GM23338 (cell line): ENCODE measurements at regions not wholly inside any gene's neighbourhood (a gene's known extent, or its start where the extent isn't known, plus 50 kb on each side); places are given as distances from the start of the nearest gene placed in this dataset.

ENCODE experiments used
- ATAC-seq: fragments of 200-7000 bp; cut with Tn5 transposase; 3 replicates; pipeline ENCODE4 v1.9.1; 2020
- DNase-seq: peaks from one replicate; pipeline ENCODE4 v3.0.0-alpha.2; 2015; ENCODE audit warnings: low spot score
- H2AFZ ChIP-seq: fragments of 200-600 bp; sonication (generic); 2 replicates; pipeline ENCODE4 v1.8.0; 2016; ENCODE audit warnings: antibody characterized with exemption, mild to moderate bottlenecking, moderate library complexity
- H3F3A ChIP-seq: fragments of 200-600 bp; sonication (generic); replicated peaks from 2 replicates; pipeline ENCODE4 v1.8.0; 2017; ENCODE audit warnings: antibody characterized with exemption, mixed run types, low read depth
- H3K27ac ChIP-seq: fragments of 200-600 bp; sonication (generic); 2 replicates; pipeline ENCODE4 v1.6.1; 2016; ENCODE audit warnings: low read depth
- H3K27me3 ChIP-seq: fragments of 200-600 bp; sonication (generic); 2 replicates; pipeline ENCODE4 v1.8.0; 2016; ENCODE audit warnings: mild to moderate bottlenecking, mixed run types, moderate library complexity; ENCODE audit not compliant: insufficient read depth
- H3K36me3 ChIP-seq: fragments of 200-600 bp; sonication (generic); 2 replicates; pipeline ENCODE4 v1.8.0; 2016; ENCODE audit warnings: mild to moderate bottlenecking; ENCODE audit not compliant: insufficient read depth
- H3K4me1 ChIP-seq: fragments of 200-600 bp; sonication (generic); 2 replicates; pipeline ENCODE4 v1.8.0; 2016; ENCODE audit warnings: mild to moderate bottlenecking, moderate library complexity; ENCODE audit not compliant: insufficient read depth
- H3K4me2 ChIP-seq: fragments of 200-600 bp; sonication (generic); 2 replicates; pipeline ENCODE4 v1.7.1; 2017; ENCODE audit warnings: mixed run types
- H3K4me3 ChIP-seq: fragments of 200-600 bp; sonication (generic); 2 replicates; pipeline ENCODE4 v1.6.1; 2016; ENCODE audit warnings: mixed run types
- H3K79me2 ChIP-seq: fragments of 200-600 bp; sonication (generic); replicated peaks from 2 replicates; pipeline ENCODE4 v1.8.0; 2017; ENCODE audit warnings: mild to moderate bottlenecking; ENCODE audit not compliant: insufficient read depth
- H3K9me2 ChIP-seq: fragments of 200-600 bp; sonication (generic); 2 replicates; pipeline ENCODE4 v1.8.0; 2017; ENCODE audit not compliant: insufficient read depth
- H4K20me1 ChIP-seq: fragments of 200-600 bp; sonication (generic); replicated peaks from 2 replicates; pipeline ENCODE4 v1.8.0; 2017; ENCODE audit warnings: mild to moderate bottlenecking; ENCODE audit not compliant: insufficient read depth
- H3K27ac Mint-ChIP-seq: 2 replicates; pipeline ENCODE4 v1.8.0; 2020; ENCODE audit warnings: inconsistent platforms, mild to moderate bottlenecking, moderate library complexity, mixed read lengths
- H3K27me3 Mint-ChIP-seq: 3 replicates; pipeline ENCODE4 v1.8.0; 2022; ENCODE audit warnings: low read depth, mild to moderate bottlenecking, moderate library complexity, mixed read lengths, inconsistent platforms; ENCODE audit not compliant: insufficient read depth, poor library complexity
- H3K36me3 Mint-ChIP-seq: 3 replicates; pipeline ENCODE4 v1.8.0; 2021; ENCODE audit warnings: low read depth, mild to moderate bottlenecking, inconsistent platforms, moderate library complexity, mixed read lengths
- H3K4me1 Mint-ChIP-seq: 3 replicates; pipeline ENCODE4 v1.8.0; 2020; ENCODE audit warnings: mild to moderate bottlenecking, inconsistent platforms, mixed read lengths
- H3K4me3 Mint-ChIP-seq: 3 replicates; pipeline ENCODE4 v1.8.0; 2021; ENCODE audit warnings: moderate library complexity, mild to moderate bottlenecking, inconsistent platforms, mixed read lengths
- H3K9me3 Mint-ChIP-seq: 3 replicates; pipeline ENCODE4 v1.8.0; 2020; ENCODE audit warnings: moderate library complexity, mild to moderate bottlenecking, inconsistent platforms, mixed read lengths
- CREB1 ChIP-seq: fragments of 250-450 bp; sonication (Bioruptor Pico); IDR thresholded peaks from 2 replicates; pipeline ENCODE4 v1.5.0; 2020; ENCODE audit warnings: low read depth, mild to moderate bottlenecking, moderate library complexity
- ETS1 ChIP-seq: IDR thresholded peaks from 2 replicates; pipeline ENCODE4 v1.6.1; 2016; ENCODE audit warnings: antibody characterized with exemption
- EZH2 ChIP-seq: fragments of 200-600 bp; sonication (generic); IDR thresholded peaks from one replicate; pipeline ENCODE4 v1.8.0; 2017; ENCODE audit warnings: antibody characterized with exemption, mild to moderate bottlenecking, low read depth; ENCODE audit not compliant: unreplicated experiment
- EZH2phosphoT487 ChIP-seq: fragments of 200-600 bp; sonication (generic); IDR thresholded peaks from one replicate; pipeline ENCODE4 v1.8.1; 2018; ENCODE audit warnings: antibody characterized with exemption; ENCODE audit not compliant: unreplicated experiment
- JUNB ChIP-seq: IDR thresholded peaks from one replicate; pipeline ENCODE4 v1.6.1; 2016; ENCODE audit warnings: antibody characterized with exemption; ENCODE audit not compliant: unreplicated experiment
- NANOG ChIP-seq: IDR thresholded peaks from 2 replicates; pipeline ENCODE4 v1.6.1; 2016; ENCODE audit warnings: antibody characterized with exemption, borderline replicate concordance
- POLR2AphosphoS5 ChIP-seq: IDR thresholded peaks from 2 replicates; pipeline ENCODE4 v1.6.1; 2016; ENCODE audit warnings: antibody characterized with exemption, low read depth
- STAT1 ChIP-seq: IDR thresholded peaks from one replicate; pipeline ENCODE4 v1.6.1; 2016; ENCODE audit warnings: antibody characterized with exemption; ENCODE audit not compliant: unreplicated experiment
- ZNF114 ChIP-seq: fragments of 250-450 bp; sonication (Bioruptor Pico); IDR thresholded peaks from 2 replicates; pipeline ENCODE4 v1.5.0; 2020; ENCODE audit warnings: mild to moderate bottlenecking, moderate library complexity
- ZNF331 ChIP-seq: fragments of 250-450 bp; sonication (Bioruptor Pico); IDR thresholded peaks from 2 replicates; pipeline ENCODE4 v1.5.0; 2020; ENCODE audit warnings: low read depth, mild to moderate bottlenecking, moderate library complexity
- ZNF462 ChIP-seq: fragments of 250-450 bp; sonication (Bioruptor Pico); IDR thresholded peaks from 2 replicates; pipeline ENCODE4 v1.5.0; 2020; ENCODE audit warnings: mild to moderate bottlenecking, moderate library complexity
- TF ChIP-seq, protein P1 (sequence below): IDR thresholded peaks from one replicate; pipeline ENCODE4 v1.6.1; 2018; ENCODE audit warnings: antibody characterized with exemption; ENCODE audit not compliant: unreplicated experiment
- TF ChIP-seq, protein P2 (sequence below), 2 experiments: fragments of 200-600 bp in 1 of 2; sonication (generic) in 1 of 2; conservative IDR thresholded peaks; 2 replicates each; pipeline versions ENCODE4 v1.5.1 to v1.6.1; 2016 to 2017; ENCODE audit warnings: antibody characterized with exemption in 2 of 2, low read depth in 2 of 2, mild to moderate bottlenecking in 2 of 2, moderate library complexity in 1 of 2

- H3K4me2 ChIP-seq = no peak overlapping the region
- no peaks in the 10 kb centered on the region for H4K20me1 ChIP-seq
- H3K4me1 ChIP-seq = no peaks in the 10 kb centered on the region
- H2AFZ ChIP-seq = no peak overlapping the region
- Mint-ChIP-seq H3K9me3 (no peaks in the 10 kb centered on the region), H3K4me3 (no peak overlapping the region), H3K36me3 (no peaks in the 10 kb centered on the region), H3K27ac (no peak overlapping the region), H3K4me1 (no peaks in the 10 kb centered on the region), H3K27me3 (no peaks in the 10 kb centered on the region)
- no peak overlapping the region for H3K27ac ChIP-seq
- H3F3A ChIP-seq = no peaks in the 10 kb centered on the region
- ATAC-seq = no peak
- H3K36me3 ChIP-seq = no peaks in the 10 kb centered on the region
- no peak for DNase-seq
- no peaks in the 10 kb centered on the region for H3K79me2 ChIP-seq
- no peak overlapping the region for H3K4me3 ChIP-seq
- no peak for TF ChIP-seq ETS1
- TF ChIP-seq ZNF331 (CRISPR knock-in tag) = no peak
- TF ChIP-seq ZNF462 = no peak
- TF ChIP-seq POLR2AphosphoS5 = no peak
- TF ChIP-seq, protein P1, sequence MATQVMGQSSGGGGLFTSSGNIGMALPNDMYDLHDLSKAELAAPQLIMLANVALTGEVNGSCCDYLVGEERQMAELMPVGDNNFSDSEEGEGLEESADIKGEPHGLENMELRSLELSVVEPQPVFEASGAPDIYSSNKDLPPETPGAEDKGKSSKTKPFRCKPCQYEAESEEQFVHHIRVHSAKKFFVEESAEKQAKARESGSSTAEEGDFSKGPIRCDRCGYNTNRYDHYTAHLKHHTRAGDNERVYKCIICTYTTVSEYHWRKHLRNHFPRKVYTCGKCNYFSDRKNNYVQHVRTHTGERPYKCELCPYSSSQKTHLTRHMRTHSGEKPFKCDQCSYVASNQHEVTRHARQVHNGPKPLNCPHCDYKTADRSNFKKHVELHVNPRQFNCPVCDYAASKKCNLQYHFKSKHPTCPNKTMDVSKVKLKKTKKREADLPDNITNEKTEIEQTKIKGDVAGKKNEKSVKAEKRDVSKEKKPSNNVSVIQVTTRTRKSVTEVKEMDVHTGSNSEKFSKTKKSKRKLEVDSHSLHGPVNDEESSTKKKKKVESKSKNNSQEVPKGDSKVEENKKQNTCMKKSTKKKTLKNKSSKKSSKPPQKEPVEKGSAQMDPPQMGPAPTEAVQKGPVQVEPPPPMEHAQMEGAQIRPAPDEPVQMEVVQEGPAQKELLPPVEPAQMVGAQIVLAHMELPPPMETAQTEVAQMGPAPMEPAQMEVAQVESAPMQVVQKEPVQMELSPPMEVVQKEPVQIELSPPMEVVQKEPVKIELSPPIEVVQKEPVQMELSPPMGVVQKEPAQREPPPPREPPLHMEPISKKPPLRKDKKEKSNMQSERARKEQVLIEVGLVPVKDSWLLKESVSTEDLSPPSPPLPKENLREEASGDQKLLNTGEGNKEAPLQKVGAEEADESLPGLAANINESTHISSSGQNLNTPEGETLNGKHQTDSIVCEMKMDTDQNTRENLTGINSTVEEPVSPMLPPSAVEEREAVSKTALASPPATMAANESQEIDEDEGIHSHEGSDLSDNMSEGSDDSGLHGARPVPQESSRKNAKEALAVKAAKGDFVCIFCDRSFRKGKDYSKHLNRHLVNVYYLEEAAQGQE = no peak
- TF ChIP-seq ZNF114 (CRISPR knock-in tag) = no peak
- TF ChIP-seq EZH2 = no peak
- no peak for TF ChIP-seq EZH2phosphoT487
- TF ChIP-seq JUNB = no peak
- TF ChIP-seq CREB1 (CRISPR knock-in tag) = no peak
- no peak for TF ChIP-seq NANOG
- TF ChIP-seq STAT1 = no peak
- TF ChIP-seq, protein P2, sequence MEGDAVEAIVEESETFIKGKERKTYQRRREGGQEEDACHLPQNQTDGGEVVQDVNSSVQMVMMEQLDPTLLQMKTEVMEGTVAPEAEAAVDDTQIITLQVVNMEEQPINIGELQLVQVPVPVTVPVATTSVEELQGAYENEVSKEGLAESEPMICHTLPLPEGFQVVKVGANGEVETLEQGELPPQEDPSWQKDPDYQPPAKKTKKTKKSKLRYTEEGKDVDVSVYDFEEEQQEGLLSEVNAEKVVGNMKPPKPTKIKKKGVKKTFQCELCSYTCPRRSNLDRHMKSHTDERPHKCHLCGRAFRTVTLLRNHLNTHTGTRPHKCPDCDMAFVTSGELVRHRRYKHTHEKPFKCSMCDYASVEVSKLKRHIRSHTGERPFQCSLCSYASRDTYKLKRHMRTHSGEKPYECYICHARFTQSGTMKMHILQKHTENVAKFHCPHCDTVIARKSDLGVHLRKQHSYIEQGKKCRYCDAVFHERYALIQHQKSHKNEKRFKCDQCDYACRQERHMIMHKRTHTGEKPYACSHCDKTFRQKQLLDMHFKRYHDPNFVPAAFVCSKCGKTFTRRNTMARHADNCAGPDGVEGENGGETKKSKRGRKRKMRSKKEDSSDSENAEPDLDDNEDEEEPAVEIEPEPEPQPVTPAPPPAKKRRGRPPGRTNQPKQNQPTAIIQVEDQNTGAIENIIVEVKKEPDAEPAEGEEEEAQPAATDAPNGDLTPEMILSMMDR (conservative IDR thresholded peaks at IDR 0.05; ENCODE audit: low read depth in 2 of 2) = no peak
- no peaks in the 10 kb centered on the region for H3K27me3 ChIP-seq
- no peaks in the 10 kb centered on the region for H3K9me2 ChIP-seq
These were observed 2158.5 kb upstream of the RAG2 start for GRCh38 chr11:38756537-38756936.
